ENCODE measurements at regions not wholly inside any gene's neighbourhood (a gene's known extent, or its start where the extent isn't known, plus 50 kb on each side); places are given as distances from the start of the nearest gene placed in this dataset.

- TF ChIP-seq, protein P1, sequence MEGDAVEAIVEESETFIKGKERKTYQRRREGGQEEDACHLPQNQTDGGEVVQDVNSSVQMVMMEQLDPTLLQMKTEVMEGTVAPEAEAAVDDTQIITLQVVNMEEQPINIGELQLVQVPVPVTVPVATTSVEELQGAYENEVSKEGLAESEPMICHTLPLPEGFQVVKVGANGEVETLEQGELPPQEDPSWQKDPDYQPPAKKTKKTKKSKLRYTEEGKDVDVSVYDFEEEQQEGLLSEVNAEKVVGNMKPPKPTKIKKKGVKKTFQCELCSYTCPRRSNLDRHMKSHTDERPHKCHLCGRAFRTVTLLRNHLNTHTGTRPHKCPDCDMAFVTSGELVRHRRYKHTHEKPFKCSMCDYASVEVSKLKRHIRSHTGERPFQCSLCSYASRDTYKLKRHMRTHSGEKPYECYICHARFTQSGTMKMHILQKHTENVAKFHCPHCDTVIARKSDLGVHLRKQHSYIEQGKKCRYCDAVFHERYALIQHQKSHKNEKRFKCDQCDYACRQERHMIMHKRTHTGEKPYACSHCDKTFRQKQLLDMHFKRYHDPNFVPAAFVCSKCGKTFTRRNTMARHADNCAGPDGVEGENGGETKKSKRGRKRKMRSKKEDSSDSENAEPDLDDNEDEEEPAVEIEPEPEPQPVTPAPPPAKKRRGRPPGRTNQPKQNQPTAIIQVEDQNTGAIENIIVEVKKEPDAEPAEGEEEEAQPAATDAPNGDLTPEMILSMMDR (IDR thresholded peaks at IDR 0.05 in 8 of 11, conservative IDR thresholded peaks at IDR 0.05 in 3 of 11), result no peak
- TF ChIP-seq POLR2A (IDR thresholded peaks at IDR 0.05) (no peak), POLR2AphosphoS5 (IDR thresholded peaks at IDR 0.05) (no peak)
Measured at GRCh38 chr2:207353836-207354235, 175.9 kb upstream of the CREB1 start.
